RWPE1 (cell line): ENCODE measurements at regions not wholly inside any gene's neighbourhood (a gene's known extent, or its start where the extent isn't known, plus 50 kb on each side); places are given as distances from the start of the nearest gene placed in this dataset.
"Not testable (repeated sequence)": the region's sequence is repeated elsewhere in the genome, so short reads cannot be mapped to it uniquely, and the experiment has no call there.

ENCODE experiments used
- CTCF ChIA-PET: fragments of 350-600 bp; sonication (Branson Sonifier 250); formaldehyde crosslinking; extraction: SDS; loops from one replicate; lab custom pipeline; 2021; lab: Yijun Ruan, JAX
- POLR2A ChIA-PET: fragments of 400-600 bp; formaldehyde crosslinking; extraction: SDS; loops from one replicate; lab custom pipeline; 2020; ENCODE audit warnings: antibody characterized with exemption; ENCODE audit not compliant: low non-redundant PET; lab: Yijun Ruan, JAX
- DNase-seq: peaks from one replicate; pipeline ENCODE4 v3.0.0; 2012; ENCODE audit warnings: low spot score
- H3K27ac ChIP-seq: fragments of 450-650 bp; 2 replicates; pipeline ENCODE4 v1.5.1; 2017
- TF ChIP-seq, protein P1 (sequence below): fragments of 450-650 bp; conservative IDR thresholded peaks from 2 replicates; pipeline ENCODE4 v1.5.1; 2017; ENCODE audit warnings: low read depth, mild to moderate bottlenecking

GRCh38 chr6:15158821-15159619, 86.8 kb upstream of the JARID2 start:
- POLR2A ChIA-PET = no interaction called here
- no peak overlapping the region for H3K27ac ChIP-seq
- TF ChIP-seq, protein P1, sequence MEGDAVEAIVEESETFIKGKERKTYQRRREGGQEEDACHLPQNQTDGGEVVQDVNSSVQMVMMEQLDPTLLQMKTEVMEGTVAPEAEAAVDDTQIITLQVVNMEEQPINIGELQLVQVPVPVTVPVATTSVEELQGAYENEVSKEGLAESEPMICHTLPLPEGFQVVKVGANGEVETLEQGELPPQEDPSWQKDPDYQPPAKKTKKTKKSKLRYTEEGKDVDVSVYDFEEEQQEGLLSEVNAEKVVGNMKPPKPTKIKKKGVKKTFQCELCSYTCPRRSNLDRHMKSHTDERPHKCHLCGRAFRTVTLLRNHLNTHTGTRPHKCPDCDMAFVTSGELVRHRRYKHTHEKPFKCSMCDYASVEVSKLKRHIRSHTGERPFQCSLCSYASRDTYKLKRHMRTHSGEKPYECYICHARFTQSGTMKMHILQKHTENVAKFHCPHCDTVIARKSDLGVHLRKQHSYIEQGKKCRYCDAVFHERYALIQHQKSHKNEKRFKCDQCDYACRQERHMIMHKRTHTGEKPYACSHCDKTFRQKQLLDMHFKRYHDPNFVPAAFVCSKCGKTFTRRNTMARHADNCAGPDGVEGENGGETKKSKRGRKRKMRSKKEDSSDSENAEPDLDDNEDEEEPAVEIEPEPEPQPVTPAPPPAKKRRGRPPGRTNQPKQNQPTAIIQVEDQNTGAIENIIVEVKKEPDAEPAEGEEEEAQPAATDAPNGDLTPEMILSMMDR = no peak
- CTCF ChIA-PET = interaction anchor here (1.0 kb wide), 1 partner anchor 10 kb away, joined by 3 read pairs; no protein-coding TSS in a partner anchor
- DNase-seq = no peak

DNA sequence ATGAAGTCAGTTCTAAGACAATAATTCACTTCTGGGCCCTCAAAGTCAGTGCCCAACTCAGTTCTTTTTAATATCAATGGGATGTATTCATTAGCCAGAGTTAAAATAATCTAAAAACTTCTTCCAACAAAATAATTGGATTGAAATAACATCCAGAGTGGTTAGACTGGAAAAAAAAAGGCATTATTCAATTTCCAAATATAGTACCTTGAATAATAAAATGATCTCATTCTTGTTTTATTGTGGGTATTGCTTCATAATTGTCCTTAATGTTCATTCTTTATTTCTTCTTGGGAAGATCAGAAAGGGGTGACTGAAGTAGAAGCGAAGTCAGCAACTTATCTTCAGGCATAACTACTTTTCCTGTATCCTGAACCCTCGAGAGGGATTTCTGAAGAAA, 85.1 kb upstream of the JARID2 start:
- TF ChIP-seq, protein P1 = no peak
- DNase-seq = no peak
- CTCF ChIA-PET = no interaction called here
- POLR2A ChIA-PET = no interaction called here
- no peak overlapping the region for H3K27ac ChIP-seq

DNA sequence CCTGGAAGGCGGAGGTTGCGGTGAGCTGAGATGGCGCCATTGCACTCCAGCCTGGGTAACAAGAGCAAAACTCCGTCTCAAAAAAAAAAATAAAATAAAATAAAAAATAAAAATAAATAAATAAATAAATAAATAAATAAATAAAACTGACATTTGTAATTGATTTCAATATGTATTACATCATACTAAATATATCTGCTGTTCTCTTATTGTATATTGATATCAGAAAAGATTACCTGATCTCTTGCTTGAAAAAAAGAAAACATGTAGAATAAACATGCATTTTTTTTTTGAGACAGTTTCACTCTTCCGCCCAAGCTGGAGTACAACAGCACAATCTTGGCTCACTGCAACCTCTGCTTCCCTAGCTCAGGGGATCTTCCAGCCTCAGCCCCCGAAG, 81.0 kb upstream of the JARID2 start:
- CTCF ChIA-PET = interaction anchor here (0.6 kb wide), 1 partner anchor 438 kb away, joined by 3 read pairs; no protein-coding TSS in a partner anchor
- POLR2A ChIA-PET, H3K27ac ChIP-seq, DNase-seq: not testable (repeated sequence)

GRCh38 chr6:15166121-15166520, 79.7 kb upstream of the JARID2 start:
- TF ChIP-seq, protein P1 = no peak
- no peak for DNase-seq
- POLR2A ChIA-PET = no interaction called here
- no peak overlapping the region for H3K27ac ChIP-seq
- CTCF ChIA-PET = interaction anchor here (0.6 kb wide), 1 partner anchor 1001 kb away, joined by 3 read pairs; no protein-coding TSS in a partner anchor

GRCh38 chr6:15170126-15170525, 75.7 kb upstream of the JARID2 start:
- TF ChIP-seq, protein P1 = no peak
- no peak overlapping the region for H3K27ac ChIP-seq
- ChIA-PET CTCF (no interaction called here), POLR2A (no interaction called here)
- DNase-seq = no peak

DNA sequence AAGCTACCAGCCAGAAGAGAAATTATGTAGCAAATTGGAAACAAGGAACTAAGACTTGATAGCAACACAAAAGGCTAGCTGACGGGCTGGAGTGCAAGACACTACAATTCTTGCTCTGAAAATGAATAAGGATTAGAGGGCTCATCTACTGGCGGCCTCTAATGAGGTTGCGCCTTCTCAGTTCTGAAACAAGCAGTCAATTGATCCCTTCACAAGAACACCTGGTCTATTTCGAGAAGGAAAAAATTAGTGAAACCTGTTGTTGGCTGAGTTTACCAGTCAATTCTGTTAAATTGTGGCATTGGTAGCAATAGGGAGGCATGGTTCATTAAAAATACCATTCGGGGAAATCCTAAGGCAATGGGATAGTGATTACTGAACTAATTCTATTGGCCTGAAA, 74.8 kb upstream of the JARID2 start:
- POLR2A ChIA-PET = no interaction called here
- DNase-seq = no peak
- TF ChIP-seq, protein P1 = no peak
- CTCF ChIA-PET = no interaction called here
- no peak overlapping the region for H3K27ac ChIP-seq

DNA sequence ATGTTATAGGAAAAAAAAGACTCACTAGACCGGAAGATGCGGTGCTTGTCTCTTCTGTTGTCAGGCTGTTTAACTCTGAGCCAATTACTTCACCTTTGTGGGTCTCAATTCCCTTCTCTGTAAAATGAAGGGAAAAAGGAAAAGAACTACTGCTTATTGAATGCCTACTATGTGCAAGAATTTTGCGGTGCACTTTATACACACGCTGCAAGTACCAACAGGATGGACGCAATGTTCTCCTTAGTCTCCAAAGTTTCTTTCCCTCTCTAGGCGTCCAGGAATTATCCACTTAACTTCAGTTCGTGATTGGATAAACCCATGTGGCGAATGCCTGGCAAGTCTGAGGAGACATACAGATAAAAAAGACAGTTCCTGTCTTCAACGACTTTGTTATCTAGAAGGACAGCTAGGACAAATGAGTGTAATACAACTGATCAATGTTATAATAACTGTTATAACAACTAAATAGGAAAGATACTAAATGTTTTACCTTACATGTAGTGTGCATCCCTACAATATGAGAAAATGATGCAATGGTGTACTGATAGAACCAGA, 69.0 kb upstream of the JARID2 start:
- no peak for DNase-seq
- H3K27ac ChIP-seq = no peak overlapping the region
- CTCF ChIA-PET = no interaction called here
- TF ChIP-seq, protein P1 = no peak
- POLR2A ChIA-PET = no interaction called here
